ENCODE measurements at regions not wholly inside any gene's neighbourhood (a gene's known extent, or its start where the extent isn't known, plus 50 kb on each side); places are given as distances from the start of the nearest gene placed in this dataset.

GRCh38 chr5:67992923-67993322 is 222.6 kb upstream of the PIK3R1 start:
- Histone ChIP-seq H4K20me1 (replicated peaks; ENCODE audit: control insufficient read depth, extremely low read depth, insufficient read depth, low read length) (no peaks in the 10 kb centered on the region), H3K79me2 (ENCODE audit: control insufficient read depth, insufficient read depth, low read length) (no peaks in the 10 kb centered on the region), H3K27me3 (ENCODE audit: control insufficient read depth in 2 of 2, insufficient read depth in 2 of 2, low read length in 2 of 2) (no peaks in the 10 kb centered on the region), H3K9me1 (replicated peaks; ENCODE audit: control insufficient read depth, extremely low read depth, insufficient read depth, low read length) (no peaks in the 10 kb centered on the region), H3K9ac (replicated peaks; ENCODE audit: extremely low read depth, insufficient read depth, low read length) (no peak overlapping the region), H3K4me1 (ENCODE audit: control insufficient read depth, extremely low read depth, insufficient read depth, low read length) (peaks cover 4% of the 10 kb centered on the region), H3K36me3 (ENCODE audit: control insufficient read depth in 2 of 2, extremely low read depth in 1 of 2, insufficient read depth in 2 of 2, low read length in 2 of 2) (no peaks in the 10 kb centered on the region), H3K27ac (ENCODE audit: insufficient read depth, low read depth, low read length) (no peak overlapping the region), H3K9me3 (replicated peaks; ENCODE audit: control insufficient read depth, insufficient read depth, low read length) (no peaks in the 10 kb centered on the region), H2AFZ (ENCODE audit: low read depth, low read length) (no peak overlapping the region), H3K4me3 (replicated peaks in 1 of 3; ENCODE audit: insufficient read depth in 1 of 3, low read depth in 1 of 3, low read length in 3 of 3) (no peak overlapping the region), H3K4me2 (ENCODE audit: insufficient read depth, low read length) (no peak overlapping the region)
- ChIA-PET CTCF (interaction anchor here (0.9 kb wide), 2 partner anchors 222 to 260 kb away, joined by 3 read pairs; partner anchors contain the start of gene PIK3R1), POLR2A (no interaction called here)
- BruUV-seq (replicated peaks) = no TSS peak
- dilution Hi-C loops (cut with MboI; ENCODE audit: extremely low pct_ligation_motif_present, low sequenced_read_pairs) (no loop called here), intact Hi-C loops (cut with micrococcal nuclease) (no loop called here)
- DNase-seq (ENCODE audit: low read depth, low spot score) (peak; percentile 42), FAIRE-seq (no peak)
- TF ChIP-seq MYC (IDR thresholded peaks at IDR 0.05; ENCODE audit: low read depth, low read length) (no peak), FOS (IDR thresholded peaks at IDR 0.05; ENCODE audit: borderline replicate concordance, insufficient read depth, low read length) (no peak), CTCF (IDR thresholded peaks at IDR 0.05; ENCODE audit: extremely low read depth in 1 of 2, insufficient read depth in 1 of 2, low read depth in 1 of 2, low read length in 2 of 2) (no peak), POLR2AphosphoS5 (IDR thresholded peaks at IDR 0.05; ENCODE audit: insufficient read depth, low read depth, low read length) (no peak), JUN (IDR thresholded peaks at IDR 0.05; ENCODE audit: borderline replicate concordance, insufficient read depth, insufficient read length, low read depth) (no peak)

GRCh38 chr5:67989456-67989855 is 226.1 kb upstream of the PIK3R1 start:
- Histone ChIP-seq H3K27ac (ENCODE audit: insufficient read depth, low read depth, low read length) (no peak overlapping the region), H4K20me1 (replicated peaks; ENCODE audit: control insufficient read depth, extremely low read depth, insufficient read depth, low read length) (no peaks in the 10 kb centered on the region), H3K9me3 (replicated peaks; ENCODE audit: control insufficient read depth, insufficient read depth, low read length) (no peaks in the 10 kb centered on the region), H3K79me2 (ENCODE audit: control insufficient read depth, insufficient read depth, low read length) (no peaks in the 10 kb centered on the region), H2AFZ (ENCODE audit: low read depth, low read length) (no peak overlapping the region), H3K27me3 (ENCODE audit: control insufficient read depth in 2 of 2, insufficient read depth in 2 of 2, low read length in 2 of 2) (no peaks in the 10 kb centered on the region), H3K4me1 (ENCODE audit: control insufficient read depth, extremely low read depth, insufficient read depth, low read length) (no peaks in the 10 kb centered on the region), H3K4me2 (ENCODE audit: insufficient read depth, low read length) (no peak overlapping the region), H3K9ac (replicated peaks; ENCODE audit: extremely low read depth, insufficient read depth, low read length) (no peak overlapping the region), H3K4me3 (replicated peaks in 1 of 3; ENCODE audit: insufficient read depth in 1 of 3, low read depth in 1 of 3, low read length in 3 of 3) (no peak overlapping the region), H3K9me1 (replicated peaks; ENCODE audit: control insufficient read depth, extremely low read depth, insufficient read depth, low read length) (no peaks in the 10 kb centered on the region), H3K36me3 (ENCODE audit: control insufficient read depth in 2 of 2, extremely low read depth in 1 of 2, insufficient read depth in 2 of 2, low read length in 2 of 2) (no peaks in the 10 kb centered on the region)
- CTCF ChIA-PET = no interaction called here
- POLR2A ChIA-PET = no interaction called here
- dilution Hi-C loops (cut with MboI; ENCODE audit: extremely low pct_ligation_motif_present, low sequenced_read_pairs) (no loop called here), intact Hi-C loops (cut with micrococcal nuclease) (no loop called here)
- no peak for FAIRE-seq
- DNase-seq (ENCODE audit: low read depth, low spot score) = no peak
- TF ChIP-seq GATA2 (IDR thresholded peaks at IDR 0.05; ENCODE audit: insufficient read depth, insufficient read length, low read depth, low read length) = no peak
- no peak for TF ChIP-seq POLR2AphosphoS5 (IDR thresholded peaks at IDR 0.05; ENCODE audit: insufficient read depth, low read depth, low read length)
- no peak for TF ChIP-seq CTCF (IDR thresholded peaks at IDR 0.05; ENCODE audit: extremely low read depth in 1 of 2, insufficient read depth in 1 of 2, low read depth in 1 of 2, low read length in 2 of 2)
- TF ChIP-seq POLR2A (IDR thresholded peaks at IDR 0.05; ENCODE audit: low read depth, low read length) = no peak
- no peak for TF ChIP-seq MYC (IDR thresholded peaks at IDR 0.05; ENCODE audit: low read depth, low read length)
- TF ChIP-seq JUN (IDR thresholded peaks at IDR 0.05; ENCODE audit: borderline replicate concordance, insufficient read depth, insufficient read length, low read depth) = no peak
- no peak for TF ChIP-seq FOS (IDR thresholded peaks at IDR 0.05; ENCODE audit: borderline replicate concordance, insufficient read depth, low read length)
- TF ChIP-seq EZH2 (IDR thresholded peaks at IDR 0.05; ENCODE audit: borderline replicate concordance, low read depth, low read length, severe bottlenecking) = no peak
- no TSS peak for BruUV-seq (replicated peaks)

Data from endothelial cell of umbilical vein (primary cell).